Keratinocyte (primary cell): ENCODE measurements at regions not wholly inside any gene's neighbourhood (a gene's known extent, or its start where the extent isn't known, plus 50 kb on each side); places are given as distances from the start of the nearest gene placed in this dataset.

Experiments
- CTCF ChIP-seq, 3 experiments: IDR thresholded peaks in 1 of 3; conservative IDR thresholded peaks in 1 of 3; optimal IDR thresholded peaks in 1 of 3; 2 replicates in 2 of 3; 3 replicates in 1 of 3; pipeline versions ENCODE3 to v1.5.1; 2011; ENCODE audit warnings: low read length in 3 of 3, mild to moderate bottlenecking in 3 of 3, moderate library complexity in 2 of 3, control low read depth in 1 of 3, inconsistent platforms in 1 of 3; ENCODE audit not compliant: insufficient read depth in 2 of 3; ENCODE audit errors: extremely low read depth in 1 of 3
- EZH2 ChIP-seq: IDR thresholded peaks from one replicate; pipeline ENCODE4 v1.6.1; 2012; ENCODE audit warnings: inconsistent platforms, mild to moderate bottlenecking, low read length, moderate library complexity

DNA sequence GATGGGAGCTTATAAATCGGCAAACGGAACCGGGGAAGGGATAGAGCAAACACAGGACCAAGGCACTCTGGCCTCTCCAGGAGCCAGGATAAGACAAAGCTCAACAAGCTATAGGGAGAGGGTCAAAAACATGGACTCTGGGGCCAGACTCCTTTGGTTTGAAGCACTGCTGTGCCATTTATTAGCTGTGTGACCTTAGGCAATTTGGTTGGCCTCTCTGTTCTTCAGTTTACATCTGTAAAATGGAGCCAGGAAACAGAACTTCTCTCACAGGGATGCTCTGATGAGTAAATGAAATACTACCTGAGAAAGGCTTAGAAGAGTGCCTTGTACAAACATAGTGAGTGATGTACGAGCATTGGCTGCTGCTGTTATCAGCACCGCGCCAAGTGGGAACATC, 213.3 kb upstream of the PWP1 start:
- TF ChIP-seq CTCF (optimal IDR thresholded peaks at IDR 0.05 in 1 of 3, IDR thresholded peaks at IDR 0.05 in 1 of 3, conservative IDR thresholded peaks at IDR 0.05 in 1 of 3; ENCODE audit: extremely low read depth in 1 of 3, insufficient read depth in 2 of 3, low read length in 3 of 3) (no peak), EZH2 (no peak)
